ENCODE measurements at regions not wholly inside any gene's neighbourhood (a gene's known extent, or its start where the extent isn't known, plus 50 kb on each side); places are given as distances from the start of the nearest gene placed in this dataset.

DNA sequence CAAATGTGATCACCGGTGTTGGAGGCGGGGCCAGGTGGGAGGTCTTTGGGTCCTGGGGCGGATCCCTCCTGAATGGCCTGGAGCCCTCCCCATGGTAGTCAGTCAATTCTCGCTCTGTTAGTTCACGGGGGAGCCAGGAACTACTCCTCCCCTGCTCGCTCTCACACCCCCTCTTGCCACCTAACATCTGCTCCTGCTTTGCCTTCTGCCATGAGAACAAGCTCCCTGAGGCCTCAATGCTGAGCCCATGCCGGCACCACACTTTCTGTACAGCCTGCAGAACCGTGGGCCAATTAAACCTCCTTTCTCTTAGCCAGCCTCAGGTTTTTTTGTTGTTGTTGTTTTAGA, 135.7 kb downstream of the SHANK2 start:
- H3K9ac ChIP-seq (replicated peaks; ENCODE audit: extremely low read depth, insufficient read depth, low read length): no peak overlapping the region
- no peaks in the 10 kb centered on the region for H3K9me1 ChIP-seq (replicated peaks; ENCODE audit: control insufficient read depth, extremely low read depth, insufficient read depth, low read length)
- no peaks in the 10 kb centered on the region for H3K27me3 ChIP-seq (ENCODE audit: control insufficient read depth in 2 of 2, insufficient read depth in 2 of 2, low read length in 2 of 2)
- no peak for DNase-seq (ENCODE audit: low read depth, low spot score)
- H3K36me3 ChIP-seq (ENCODE audit: control insufficient read depth in 2 of 2, extremely low read depth in 1 of 2, insufficient read depth in 2 of 2, low read length in 2 of 2): no peaks in the 10 kb centered on the region
- no peak for FAIRE-seq
- dilution Hi-C loops (cut with MboI; ENCODE audit: extremely low pct_ligation_motif_present, low sequenced_read_pairs): no loop called here
- H3K79me2 ChIP-seq (ENCODE audit: control insufficient read depth, insufficient read depth, low read length): no peaks in the 10 kb centered on the region
- H3K4me3 ChIP-seq (replicated peaks in 1 of 3; ENCODE audit: insufficient read depth in 1 of 3, low read depth in 1 of 3, low read length in 3 of 3): no peak overlapping the region
- H3K4me2 ChIP-seq (ENCODE audit: insufficient read depth, low read length): no peak overlapping the region
- H3K9me3 ChIP-seq (replicated peaks; ENCODE audit: control insufficient read depth, insufficient read depth, low read length): no peaks in the 10 kb centered on the region
- TF ChIP-seq FOS (IDR thresholded peaks at IDR 0.05; ENCODE audit: borderline replicate concordance, insufficient read depth, low read length) (no peak), EZH2 (IDR thresholded peaks at IDR 0.05; ENCODE audit: borderline replicate concordance, low read depth, low read length, severe bottlenecking) (no peak), POLR2A (IDR thresholded peaks at IDR 0.05; ENCODE audit: low read depth, low read length) (no peak), JUN (IDR thresholded peaks at IDR 0.05; ENCODE audit: borderline replicate concordance, insufficient read depth, insufficient read length, low read depth) (no peak), MYC (IDR thresholded peaks at IDR 0.05; ENCODE audit: low read depth, low read length) (no peak), POLR2AphosphoS5 (IDR thresholded peaks at IDR 0.05; ENCODE audit: insufficient read depth, low read depth, low read length) (no peak), GATA2 (IDR thresholded peaks at IDR 0.05; ENCODE audit: insufficient read depth, insufficient read length, low read depth, low read length) (no peak)
- TF ChIP-seq, protein P1, sequence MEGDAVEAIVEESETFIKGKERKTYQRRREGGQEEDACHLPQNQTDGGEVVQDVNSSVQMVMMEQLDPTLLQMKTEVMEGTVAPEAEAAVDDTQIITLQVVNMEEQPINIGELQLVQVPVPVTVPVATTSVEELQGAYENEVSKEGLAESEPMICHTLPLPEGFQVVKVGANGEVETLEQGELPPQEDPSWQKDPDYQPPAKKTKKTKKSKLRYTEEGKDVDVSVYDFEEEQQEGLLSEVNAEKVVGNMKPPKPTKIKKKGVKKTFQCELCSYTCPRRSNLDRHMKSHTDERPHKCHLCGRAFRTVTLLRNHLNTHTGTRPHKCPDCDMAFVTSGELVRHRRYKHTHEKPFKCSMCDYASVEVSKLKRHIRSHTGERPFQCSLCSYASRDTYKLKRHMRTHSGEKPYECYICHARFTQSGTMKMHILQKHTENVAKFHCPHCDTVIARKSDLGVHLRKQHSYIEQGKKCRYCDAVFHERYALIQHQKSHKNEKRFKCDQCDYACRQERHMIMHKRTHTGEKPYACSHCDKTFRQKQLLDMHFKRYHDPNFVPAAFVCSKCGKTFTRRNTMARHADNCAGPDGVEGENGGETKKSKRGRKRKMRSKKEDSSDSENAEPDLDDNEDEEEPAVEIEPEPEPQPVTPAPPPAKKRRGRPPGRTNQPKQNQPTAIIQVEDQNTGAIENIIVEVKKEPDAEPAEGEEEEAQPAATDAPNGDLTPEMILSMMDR (IDR thresholded peaks at IDR 0.05; ENCODE audit: extremely low read depth in 1 of 2, insufficient read depth in 1 of 2, low read depth in 1 of 2, low read length in 2 of 2): no peak
- TF ChIP-seq, protein P2, sequence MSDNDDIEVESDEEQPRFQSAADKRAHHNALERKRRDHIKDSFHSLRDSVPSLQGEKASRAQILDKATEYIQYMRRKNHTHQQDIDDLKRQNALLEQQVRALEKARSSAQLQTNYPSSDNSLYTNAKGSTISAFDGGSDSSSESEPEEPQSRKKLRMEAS (IDR thresholded peaks at IDR 0.05; ENCODE audit: insufficient read depth, insufficient read length): no peak
- no TSS peak for BruUV-seq (replicated peaks)
- H3K4me1 ChIP-seq (ENCODE audit: control insufficient read depth, extremely low read depth, insufficient read depth, low read length): no peaks in the 10 kb centered on the region
- intact Hi-C loops (cut with micrococcal nuclease): no loop called here
- no peak overlapping the region for H2AFZ ChIP-seq (ENCODE audit: low read depth, low read length)
- CTCF ChIA-PET: no interaction called here
- H3K27ac ChIP-seq (ENCODE audit: insufficient read depth, low read depth, low read length): no peak overlapping the region
- POLR2A ChIA-PET: no interaction called here
- H4K20me1 ChIP-seq (replicated peaks; ENCODE audit: control insufficient read depth, extremely low read depth, insufficient read depth, low read length): no peaks in the 10 kb centered on the region

Measured in endothelial cell of umbilical vein (primary cell).